Keratinocyte (primary cell): ENCODE measurements at regions not wholly inside any gene's neighbourhood (a gene's known extent, or its start where the extent isn't known, plus 50 kb on each side); places are given as distances from the start of the nearest gene placed in this dataset.

Source experiments
- DNase-seq: peaks from one replicate; pipeline ENCODE4 v3.0.0-alpha.2; 2011; ENCODE audit warnings: low read depth, missing footprints, low spot score
- FAIRE-seq: peaks from 2 replicates; lab custom pipeline; 2011; peaks lifted over from hg19 to GRCh38; lab: Jason Lieb, UNC
- H2AFZ ChIP-seq: 2 replicates; pipeline ENCODE4 v1.6.0; 2012; ENCODE audit warnings: low read length, control low read depth, inconsistent platforms; ENCODE audit not compliant: control insufficient read depth
- H3K27ac ChIP-seq: 2 replicates; pipeline ENCODE4 v1.5.1; 2011; ENCODE audit warnings: low read length; ENCODE audit not compliant: control insufficient read depth, insufficient read depth
- H3K27me3 ChIP-seq: 3 replicates; pipeline ENCODE4 v1.6.0; 2011; ENCODE audit warnings: low read length; ENCODE audit not compliant: control insufficient read depth, insufficient read depth; ENCODE audit errors: extremely low read depth
- H3K36me3 ChIP-seq, 2 experiments: 2 replicates in 1 of 2; 3 replicates in 1 of 2; pipeline ENCODE4 v1.5.1; 2011; ENCODE audit warnings: low read length in 2 of 2, mild to moderate bottlenecking in 1 of 2; ENCODE audit not compliant: control insufficient read depth in 2 of 2, insufficient read depth in 2 of 2; ENCODE audit errors: extremely low read depth in 1 of 2
- H3K4me1 ChIP-seq: 3 replicates; pipeline ENCODE4 v1.5.1; 2011; ENCODE audit warnings: low read length; ENCODE audit not compliant: control insufficient read depth, insufficient read depth; ENCODE audit errors: extremely low read depth
- H3K4me2 ChIP-seq: 3 replicates; pipeline ENCODE4 v1.6.0; 2011; ENCODE audit warnings: low read depth, low read length; ENCODE audit not compliant: control insufficient read depth, insufficient read depth; ENCODE audit errors: extremely low read depth
- H3K4me3 ChIP-seq, 3 experiments: fragments of 200-600 bp in 1 of 3; sonication (generic) in 1 of 3; 2 replicates in 2 of 3; 3 replicates in 1 of 3; pipeline ENCODE4 v1.5.1; 2011 to 2016; ENCODE audit warnings: low read length in 3 of 3, mild to moderate bottlenecking in 3 of 3, control low read depth in 2 of 3, inconsistent platforms in 1 of 3, low read depth in 1 of 3, mixed read lengths in 1 of 3, mixed run types in 1 of 3, moderate library complexity in 1 of 3; ENCODE audit not compliant: control insufficient read depth in 2 of 3, insufficient read depth in 2 of 3; ENCODE audit errors: extremely low read depth in 1 of 3
- H3K79me2 ChIP-seq: 2 replicates; pipeline ENCODE4 v1.6.0; 2012; ENCODE audit warnings: low read length; ENCODE audit not compliant: control insufficient read depth, insufficient read depth
- H3K9ac ChIP-seq: 3 replicates; pipeline ENCODE4 v1.6.0; 2011; ENCODE audit warnings: low read length; ENCODE audit not compliant: control insufficient read depth, insufficient read depth; ENCODE audit errors: extremely low read depth
- H3K9me1 ChIP-seq: 3 replicates; pipeline ENCODE4 v1.6.0; 2011; ENCODE audit warnings: low read length; ENCODE audit not compliant: control insufficient read depth, insufficient read depth; ENCODE audit errors: extremely low read depth
- H3K9me3 ChIP-seq: 2 replicates; pipeline ENCODE4 v1.5.1; 2012; ENCODE audit warnings: low read depth, low read length; ENCODE audit not compliant: control insufficient read depth
- H4K20me1 ChIP-seq: 3 replicates; pipeline ENCODE4 v1.6.0; 2011; ENCODE audit warnings: low read length; ENCODE audit not compliant: control insufficient read depth, insufficient read depth; ENCODE audit errors: extremely low read depth
- EZH2 ChIP-seq: IDR thresholded peaks from one replicate; pipeline ENCODE4 v1.6.1; 2012; ENCODE audit warnings: inconsistent platforms, mild to moderate bottlenecking, low read length, moderate library complexity
- dilution Hi-C: fragments of 300-500 bp; cut with MboI; formaldehyde crosslinking; loops from one replicate; pipeline ENCODE4 v1.7.0; 2020; ENCODE audit warnings: low sequenced_read_pairs; ENCODE audit not compliant: extremely low pct_ligation_motif_present
- TF ChIP-seq, protein P1 (sequence below), 3 experiments: IDR thresholded peaks in 1 of 3; conservative IDR thresholded peaks in 1 of 3; optimal IDR thresholded peaks in 1 of 3; 2 replicates in 2 of 3; 3 replicates in 1 of 3; pipeline versions ENCODE3 to v1.5.1; 2011; ENCODE audit warnings: low read length in 3 of 3, mild to moderate bottlenecking in 3 of 3, moderate library complexity in 2 of 3, control low read depth in 1 of 3, inconsistent platforms in 1 of 3; ENCODE audit not compliant: insufficient read depth in 2 of 3; ENCODE audit errors: extremely low read depth in 1 of 3

DNA sequence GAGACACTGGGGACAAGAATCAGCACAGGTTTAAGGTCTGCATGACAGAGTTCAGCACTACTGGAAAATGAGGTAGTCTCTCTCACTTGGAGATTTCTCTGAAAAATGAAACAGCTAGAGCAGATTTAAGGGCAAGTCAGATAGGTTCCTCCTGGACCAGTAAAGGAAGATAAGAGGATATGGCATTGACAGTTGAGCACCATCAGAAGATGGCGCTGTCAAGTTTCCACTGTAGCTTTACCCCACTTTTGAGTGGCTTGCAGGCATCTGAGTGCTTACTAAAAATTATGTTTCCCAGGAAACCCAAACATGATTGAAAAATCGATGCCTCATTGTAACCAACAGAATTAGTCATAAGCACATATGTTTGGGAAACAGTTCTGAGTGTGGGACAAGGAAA is 407.2 kb upstream of the UBE2E2 start:
- no peak for FAIRE-seq

DNA sequence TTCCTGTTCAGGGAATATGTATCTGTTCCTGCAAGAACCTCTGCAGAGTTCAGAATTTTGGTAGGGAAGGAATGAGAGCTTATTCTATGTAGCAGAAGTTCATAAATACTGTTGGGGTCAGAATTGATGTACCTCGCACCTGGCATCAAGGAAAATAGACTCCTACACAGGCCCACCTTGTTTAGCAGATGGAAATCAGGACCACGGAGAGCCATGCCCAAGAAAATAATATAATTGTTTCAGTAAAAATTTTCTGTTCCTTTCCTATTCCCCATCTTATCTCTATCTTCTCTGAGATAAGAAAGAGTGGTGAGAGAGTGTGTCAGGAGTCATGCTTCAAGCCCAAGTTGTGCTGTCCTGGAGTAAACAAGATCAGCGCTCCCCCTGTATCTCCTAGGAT is 404.7 kb upstream of the UBE2E2 start:
- H3K4me3 ChIP-seq, result no peak overlapping the region
- H3K9ac ChIP-seq, result no peak overlapping the region
- H3K4me1 ChIP-seq, result no peaks in the 10 kb centered on the region
- H3K4me2 ChIP-seq, result no peak overlapping the region
- DNase-seq, result no peak
- H3K79me2 ChIP-seq, result no peaks in the 10 kb centered on the region
- H2AFZ ChIP-seq, result no peak overlapping the region
- no peaks in the 10 kb centered on the region for H3K27me3 ChIP-seq
- dilution Hi-C loops, result no loop called here
- H3K36me3 ChIP-seq, result no peaks in the 10 kb centered on the region
- TF ChIP-seq, protein P1, sequence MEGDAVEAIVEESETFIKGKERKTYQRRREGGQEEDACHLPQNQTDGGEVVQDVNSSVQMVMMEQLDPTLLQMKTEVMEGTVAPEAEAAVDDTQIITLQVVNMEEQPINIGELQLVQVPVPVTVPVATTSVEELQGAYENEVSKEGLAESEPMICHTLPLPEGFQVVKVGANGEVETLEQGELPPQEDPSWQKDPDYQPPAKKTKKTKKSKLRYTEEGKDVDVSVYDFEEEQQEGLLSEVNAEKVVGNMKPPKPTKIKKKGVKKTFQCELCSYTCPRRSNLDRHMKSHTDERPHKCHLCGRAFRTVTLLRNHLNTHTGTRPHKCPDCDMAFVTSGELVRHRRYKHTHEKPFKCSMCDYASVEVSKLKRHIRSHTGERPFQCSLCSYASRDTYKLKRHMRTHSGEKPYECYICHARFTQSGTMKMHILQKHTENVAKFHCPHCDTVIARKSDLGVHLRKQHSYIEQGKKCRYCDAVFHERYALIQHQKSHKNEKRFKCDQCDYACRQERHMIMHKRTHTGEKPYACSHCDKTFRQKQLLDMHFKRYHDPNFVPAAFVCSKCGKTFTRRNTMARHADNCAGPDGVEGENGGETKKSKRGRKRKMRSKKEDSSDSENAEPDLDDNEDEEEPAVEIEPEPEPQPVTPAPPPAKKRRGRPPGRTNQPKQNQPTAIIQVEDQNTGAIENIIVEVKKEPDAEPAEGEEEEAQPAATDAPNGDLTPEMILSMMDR (optimal IDR thresholded peaks at IDR 0.05 in 1 of 3, IDR thresholded peaks at IDR 0.05 in 1 of 3, conservative IDR thresholded peaks at IDR 0.05 in 1 of 3; ENCODE audit: extremely low read depth in 1 of 3, insufficient read depth in 2 of 3, low read length in 3 of 3), result no peak
- H4K20me1 ChIP-seq, result no peaks in the 10 kb centered on the region
- no peaks in the 10 kb centered on the region for H3K9me3 ChIP-seq
- no peak overlapping the region for H3K27ac ChIP-seq
- no peak for FAIRE-seq
- no peaks in the 10 kb centered on the region for H3K9me1 ChIP-seq

More for the DNA sequence above, 407.2 kb upstream of the UBE2E2 start:
- H3K9ac ChIP-seq, result no peak overlapping the region
- H3K4me1 ChIP-seq, result no peaks in the 10 kb centered on the region
- H3K36me3 ChIP-seq, result no peaks in the 10 kb centered on the region
- no peak overlapping the region for H3K4me3 ChIP-seq
- H3K9me3 ChIP-seq, result no peaks in the 10 kb centered on the region
- no peak overlapping the region for H3K27ac ChIP-seq
- H2AFZ ChIP-seq, result no peak overlapping the region
- no peaks in the 10 kb centered on the region for H3K27me3 ChIP-seq
- DNase-seq, result no peak
- dilution Hi-C loops, result no loop called here
- no peak for TF ChIP-seq EZH2
- TF ChIP-seq, protein P1 (optimal IDR thresholded peaks at IDR 0.05 in 1 of 3, IDR thresholded peaks at IDR 0.05 in 1 of 3, conservative IDR thresholded peaks at IDR 0.05 in 1 of 3; ENCODE audit: extremely low read depth in 1 of 3, insufficient read depth in 2 of 3, low read length in 3 of 3), result no peak
- no peaks in the 10 kb centered on the region for H4K20me1 ChIP-seq
- no peaks in the 10 kb centered on the region for H3K9me1 ChIP-seq
- H3K79me2 ChIP-seq, result no peaks in the 10 kb centered on the region
- no peak overlapping the region for H3K4me2 ChIP-seq
